ENCODE measurements at regions not wholly inside any gene's neighbourhood (a gene's known extent, or its start where the extent isn't known, plus 50 kb on each side); places are given as distances from the start of the nearest gene placed in this dataset.

- no peak for DNase-seq
- H3K36me3 ChIP-seq (replicated peaks; ENCODE audit: control insufficient read depth, insufficient read depth, low read length): no peaks in the 10 kb centered on the region
- peaks cover 4% of the 10 kb centered on the region for H3K27me3 ChIP-seq (ENCODE audit: control insufficient read depth, insufficient read depth, low read length)
- H3K4me3 ChIP-seq (ENCODE audit: insufficient read depth, low read depth, low read length): no peak overlapping the region
These were observed 240.3 kb downstream of the GATA3 start for GRCh38 chr10:8294779-8295178.

GRCh38 chr10:8295311-8295710 is 240.8 kb downstream of the GATA3 start:
- H3K27me3 ChIP-seq (ENCODE audit: control insufficient read depth, insufficient read depth, low read length): peaks cover 4% of the 10 kb centered on the region
- no peak for DNase-seq
- H3K4me3 ChIP-seq (ENCODE audit: insufficient read depth, low read depth, low read length): no peak overlapping the region
- H3K36me3 ChIP-seq (replicated peaks; ENCODE audit: control insufficient read depth, insufficient read depth, low read length): no peaks in the 10 kb centered on the region

DNA sequence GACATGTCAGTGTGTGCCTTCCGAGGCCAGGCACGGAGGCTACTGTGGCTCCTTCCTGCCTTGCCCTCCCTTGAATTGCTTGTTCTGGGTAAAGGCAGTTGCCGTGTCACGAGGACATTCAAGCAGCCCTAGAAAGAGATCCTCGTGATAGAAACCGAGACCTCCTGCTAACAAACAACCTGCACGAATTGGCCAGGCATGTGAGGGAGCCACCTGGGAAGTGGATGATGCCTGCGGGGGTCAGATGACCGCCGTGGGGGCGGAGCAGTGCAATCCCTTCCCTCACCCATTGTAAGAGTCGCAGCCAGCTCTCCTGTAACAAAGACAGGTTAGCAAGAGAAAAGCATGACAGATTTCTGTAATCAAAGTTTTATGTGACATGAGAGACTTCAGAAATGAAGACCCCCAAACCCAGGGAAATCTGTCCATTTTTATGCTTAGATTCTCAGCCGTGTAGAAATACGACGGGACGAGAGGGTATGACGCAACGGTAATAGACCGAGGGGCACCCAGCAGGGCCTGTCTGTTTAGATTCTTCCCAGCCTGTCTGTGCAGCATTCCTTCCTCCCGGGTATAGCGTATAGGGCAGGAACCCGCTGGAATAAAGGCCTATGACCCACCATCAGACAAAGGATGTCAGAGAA is 241.7 kb downstream of the GATA3 start:
- Histone ChIP-seq H3K36me3 (replicated peaks; ENCODE audit: control insufficient read depth, insufficient read depth, low read length) (no peaks in the 10 kb centered on the region), H3K27me3 (ENCODE audit: control insufficient read depth, insufficient read depth, low read length) (peaks cover 4% of the 10 kb centered on the region), H3K4me3 (ENCODE audit: insufficient read depth, low read depth, low read length) (peak overlapping the region; percentile 48)
- peak; percentile 10 for DNase-seq

DNA sequence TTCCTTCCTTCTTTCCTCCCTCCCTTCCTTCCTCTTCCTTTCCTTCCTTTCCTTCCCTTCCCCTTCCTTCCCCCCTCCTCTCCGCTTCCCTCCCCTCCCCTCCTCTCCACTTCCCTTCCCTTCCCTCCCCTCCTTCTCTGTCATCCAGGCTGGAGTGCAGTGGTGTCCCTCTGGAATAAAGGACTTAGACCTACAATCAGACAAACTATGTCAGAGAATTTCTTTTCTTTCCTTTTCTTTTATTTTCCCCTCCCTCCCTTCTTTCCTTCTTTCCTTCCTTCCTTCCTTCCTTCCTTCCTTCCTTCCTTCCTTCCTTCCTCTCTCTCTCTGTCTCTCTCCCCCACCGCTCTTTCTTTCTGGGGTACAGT is 242.2 kb downstream of the GATA3 start:
- DNase-seq: no peak
- peak overlapping the region; percentile 48 for H3K4me3 ChIP-seq (ENCODE audit: insufficient read depth, low read depth, low read length)
- peaks cover 4% of the 10 kb centered on the region for H3K27me3 ChIP-seq (ENCODE audit: control insufficient read depth, insufficient read depth, low read length)
- H3K36me3 ChIP-seq (replicated peaks; ENCODE audit: control insufficient read depth, insufficient read depth, low read length): no peaks in the 10 kb centered on the region

GRCh38 chr10:8297107-8297506 is 242.6 kb downstream of the GATA3 start:
- no peak for DNase-seq
- no peak overlapping the region for H3K4me3 ChIP-seq (ENCODE audit: insufficient read depth, low read depth, low read length)
- peaks cover 4% of the 10 kb centered on the region for H3K27me3 ChIP-seq (ENCODE audit: control insufficient read depth, insufficient read depth, low read length)
- no peaks in the 10 kb centered on the region for H3K36me3 ChIP-seq (replicated peaks; ENCODE audit: control insufficient read depth, insufficient read depth, low read length)

DNA sequence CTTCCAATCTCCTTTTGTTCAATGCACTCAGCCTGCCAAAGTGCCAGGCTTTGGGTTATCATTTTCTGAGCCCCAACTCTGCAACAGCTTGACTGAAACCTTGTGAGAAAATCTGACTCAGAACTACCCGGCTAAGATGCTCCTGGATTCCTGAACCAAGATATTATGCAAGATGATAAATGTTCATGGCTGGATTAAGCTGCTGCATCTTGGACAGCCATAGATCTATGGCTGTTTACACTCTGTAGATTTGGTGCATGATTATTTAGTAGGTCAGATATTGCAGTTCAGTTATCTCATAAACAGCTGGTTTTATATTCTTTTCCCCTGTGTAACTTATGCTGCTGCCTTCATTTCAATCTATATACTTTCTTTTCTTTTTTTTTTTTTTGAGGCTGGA is 243.5 kb downstream of the GATA3 start:
- DNase-seq: no peak
- H3K36me3 ChIP-seq (replicated peaks; ENCODE audit: control insufficient read depth, insufficient read depth, low read length): no peaks in the 10 kb centered on the region
- peaks cover 4% of the 10 kb centered on the region for H3K27me3 ChIP-seq (ENCODE audit: control insufficient read depth, insufficient read depth, low read length)
- no peak overlapping the region for H3K4me3 ChIP-seq (ENCODE audit: insufficient read depth, low read depth, low read length)

- Histone ChIP-seq H3K36me3 (replicated peaks; ENCODE audit: control insufficient read depth, insufficient read depth, low read length) (no peaks in the 10 kb centered on the region), H3K4me3 (ENCODE audit: insufficient read depth, low read depth, low read length) (no peak overlapping the region), H3K27me3 (ENCODE audit: control insufficient read depth, insufficient read depth, low read length) (peaks cover 4% of the 10 kb centered on the region)
- no peak for DNase-seq
These were observed 244.5 kb downstream of the GATA3 start for GRCh38 chr10:8298896-8299570.

GRCh38 chr10:8300925-8301324 is 246.4 kb downstream of the GATA3 start:
- DNase-seq: no peak
- Histone ChIP-seq H3K27me3 (ENCODE audit: control insufficient read depth, insufficient read depth, low read length) (no peaks in the 10 kb centered on the region), H3K4me3 (ENCODE audit: insufficient read depth, low read depth, low read length) (no peak overlapping the region), H3K36me3 (replicated peaks; ENCODE audit: control insufficient read depth, insufficient read depth, low read length) (no peaks in the 10 kb centered on the region)

DNA sequence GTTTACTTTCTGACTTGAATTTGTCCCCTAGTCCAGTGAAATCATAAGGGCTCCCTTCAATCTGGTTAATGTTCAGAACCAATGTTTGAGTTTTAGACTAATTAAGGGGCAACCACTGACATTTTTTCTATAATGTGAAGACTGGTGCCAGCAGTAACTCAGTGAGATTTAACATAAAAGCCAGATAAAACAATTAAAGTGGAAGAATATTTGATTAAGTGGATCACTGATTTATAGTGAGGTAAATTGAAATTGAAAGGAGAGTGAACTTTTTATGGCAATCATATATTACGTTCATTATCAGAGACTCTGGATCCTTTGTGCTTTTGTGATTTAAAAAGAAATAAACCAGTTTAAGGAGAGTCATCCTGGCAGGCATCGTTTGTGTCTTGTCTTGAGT is 246.8 kb downstream of the GATA3 start:
- Histone ChIP-seq H3K36me3 (replicated peaks; ENCODE audit: control insufficient read depth, insufficient read depth, low read length) (no peaks in the 10 kb centered on the region), H3K27me3 (ENCODE audit: control insufficient read depth, insufficient read depth, low read length) (no peaks in the 10 kb centered on the region), H3K4me3 (ENCODE audit: insufficient read depth, low read depth, low read length) (no peak overlapping the region)
- no peak for DNase-seq

GRCh38 chr10:8301831-8302230 is 247.3 kb downstream of the GATA3 start:
- no peak overlapping the region for H3K4me3 ChIP-seq (ENCODE audit: insufficient read depth, low read depth, low read length)
- DNase-seq: no peak
- H3K36me3 ChIP-seq (replicated peaks; ENCODE audit: control insufficient read depth, insufficient read depth, low read length): no peaks in the 10 kb centered on the region
- H3K27me3 ChIP-seq (ENCODE audit: control insufficient read depth, insufficient read depth, low read length): no peaks in the 10 kb centered on the region

DNA sequence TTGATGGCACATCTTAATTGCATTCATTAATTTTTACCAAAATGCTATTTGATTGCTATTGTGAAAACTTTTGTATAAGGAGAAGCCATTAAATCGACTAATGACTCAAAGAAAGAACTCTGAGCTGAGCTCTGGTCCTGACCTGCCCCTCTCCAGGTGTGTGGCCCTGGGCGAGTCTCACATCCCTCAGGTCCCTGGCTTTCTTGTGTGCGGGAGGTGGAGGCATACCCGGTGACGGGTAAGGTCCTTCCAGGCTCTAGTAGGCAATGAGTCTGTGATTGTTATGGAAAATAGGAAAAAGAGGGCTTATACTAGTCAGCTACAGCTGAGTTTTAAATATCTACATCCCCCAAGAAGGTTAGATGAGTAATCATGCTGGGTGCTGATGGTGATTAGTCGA is 248.1 kb downstream of the GATA3 start:
- H3K4me3 ChIP-seq (ENCODE audit: insufficient read depth, low read depth, low read length): no peak overlapping the region
- no peak for DNase-seq
- no peaks in the 10 kb centered on the region for H3K36me3 ChIP-seq (replicated peaks; ENCODE audit: control insufficient read depth, insufficient read depth, low read length)
- H3K27me3 ChIP-seq (ENCODE audit: control insufficient read depth, insufficient read depth, low read length): no peaks in the 10 kb centered on the region

DNA sequence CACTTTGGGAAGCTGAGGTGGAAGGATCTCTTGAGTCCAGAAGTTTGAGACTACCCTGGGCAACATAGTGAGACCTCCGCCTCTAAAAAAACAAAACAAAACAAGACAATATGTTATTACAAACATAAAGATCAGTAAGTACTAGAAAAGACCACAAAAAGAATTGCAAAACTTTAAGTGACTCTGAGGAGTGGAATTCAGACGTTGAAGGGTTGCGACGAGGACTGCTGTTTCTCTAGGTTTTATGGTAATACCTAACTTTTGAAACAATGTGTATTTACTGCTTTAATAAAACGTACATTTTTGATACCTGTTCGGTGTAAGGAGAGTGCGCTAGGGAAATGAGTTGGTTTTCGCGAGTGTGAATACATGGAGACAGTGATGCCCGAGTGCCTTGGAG is 250.4 kb downstream of the GATA3 start:
- no peak for DNase-seq
- Histone ChIP-seq H3K27me3 (ENCODE audit: control insufficient read depth, insufficient read depth, low read length) (no peaks in the 10 kb centered on the region), H3K4me3 (ENCODE audit: insufficient read depth, low read depth, low read length) (no peak overlapping the region), H3K36me3 (replicated peaks; ENCODE audit: control insufficient read depth, insufficient read depth, low read length) (no peaks in the 10 kb centered on the region)

- Histone ChIP-seq H3K36me3 (replicated peaks; ENCODE audit: control insufficient read depth, insufficient read depth, low read length) (no peaks in the 10 kb centered on the region), H3K27me3 (ENCODE audit: control insufficient read depth, insufficient read depth, low read length) (no peaks in the 10 kb centered on the region), H3K4me3 (ENCODE audit: insufficient read depth, low read depth, low read length) (no peak overlapping the region)
- DNase-seq: no peak
These were observed 251.6 kb downstream of the GATA3 start for GRCh38 chr10:8305876-8306652.

- H3K27me3 ChIP-seq (ENCODE audit: control insufficient read depth, insufficient read depth, low read length): no peaks in the 10 kb centered on the region
- DNase-seq: no peak
These were observed 252.3 kb downstream of the GATA3 start for GRCh38 chr10:8306685-8307364.

GRCh38 chr10:8310930-8311329 is 256.4 kb downstream of the GATA3 start:
- Histone ChIP-seq H3K27me3 (ENCODE audit: control insufficient read depth, insufficient read depth, low read length) (no peaks in the 10 kb centered on the region), H3K4me3 (ENCODE audit: insufficient read depth, low read depth, low read length) (no peak overlapping the region), H3K36me3 (replicated peaks; ENCODE audit: control insufficient read depth, insufficient read depth, low read length) (no peaks in the 10 kb centered on the region)
- no peak for DNase-seq

More at GRCh38 chr10:8306685-8307364, 252.3 kb downstream of the GATA3 start:
- H3K36me3 ChIP-seq (replicated peaks; ENCODE audit: control insufficient read depth, insufficient read depth, low read length): no peaks in the 10 kb centered on the region
- no peak overlapping the region for H3K4me3 ChIP-seq (ENCODE audit: insufficient read depth, low read depth, low read length)
